ENCODE measurements at regions not wholly inside any gene's neighbourhood (a gene's known extent, or its start where the extent isn't known, plus 50 kb on each side); places are given as distances from the start of the nearest gene placed in this dataset.

DNA sequence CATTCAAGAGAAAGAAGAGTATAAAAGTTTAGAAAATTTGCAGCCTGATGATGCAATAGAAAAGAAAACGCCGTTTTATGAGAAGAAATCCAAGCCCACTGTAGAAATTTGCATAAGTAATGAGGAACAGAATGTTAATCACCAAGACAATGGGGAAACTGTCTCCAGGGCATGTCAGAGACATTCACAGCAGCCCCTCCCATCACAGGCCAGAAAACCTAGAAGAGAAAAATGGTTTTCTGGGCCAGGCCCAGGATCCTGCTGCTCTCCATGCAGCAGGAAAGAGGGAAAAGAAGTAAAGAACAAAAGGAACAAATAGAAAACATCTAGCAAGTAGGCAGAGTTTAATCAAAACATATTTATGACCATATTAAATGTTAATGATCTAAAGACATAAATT, 119.0 kb downstream of the ANKRD50 start:
- no peak for DNase-seq

DNA sequence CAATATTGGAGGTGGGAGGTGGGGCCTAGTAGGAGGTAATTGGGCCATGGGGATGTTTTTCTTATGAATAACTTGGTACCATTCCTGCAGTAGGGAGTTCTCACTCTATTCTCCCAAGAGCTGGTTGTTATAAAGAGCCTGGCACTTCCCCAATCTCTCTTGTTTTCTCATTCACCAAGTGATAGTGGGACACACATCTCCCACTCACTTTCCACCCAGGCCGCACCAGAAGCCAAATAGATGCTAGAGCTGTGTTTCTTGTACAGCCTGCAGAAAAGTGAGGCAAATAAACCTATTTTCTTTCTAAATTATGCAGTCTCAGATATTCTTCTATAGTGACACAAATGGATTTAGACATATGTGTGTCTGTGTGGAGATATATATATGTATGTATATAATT, 117.6 kb downstream of the ANKRD50 start:
- no peak for DNase-seq

DNA sequence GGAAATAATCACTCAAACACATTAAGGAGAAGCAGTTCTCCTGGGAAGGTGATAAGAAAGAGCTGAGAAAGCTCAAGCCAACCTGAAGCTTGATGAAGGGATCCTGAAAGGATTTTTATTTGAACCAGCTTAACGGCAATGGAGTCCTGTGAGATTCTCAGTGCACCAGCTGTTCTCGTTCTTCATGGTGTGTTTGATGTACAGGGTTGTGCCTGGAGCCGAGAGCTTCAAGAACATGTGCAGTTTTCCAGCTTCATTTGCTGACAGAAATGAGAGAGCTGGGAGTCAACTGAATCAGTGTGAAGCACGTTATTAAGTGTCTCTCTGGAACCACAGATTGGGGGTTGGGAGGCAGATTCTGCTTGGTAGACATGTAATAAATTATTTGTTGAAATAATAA, 115.7 kb downstream of the ANKRD50 start:
- DNase-seq, result no peak

DNA sequence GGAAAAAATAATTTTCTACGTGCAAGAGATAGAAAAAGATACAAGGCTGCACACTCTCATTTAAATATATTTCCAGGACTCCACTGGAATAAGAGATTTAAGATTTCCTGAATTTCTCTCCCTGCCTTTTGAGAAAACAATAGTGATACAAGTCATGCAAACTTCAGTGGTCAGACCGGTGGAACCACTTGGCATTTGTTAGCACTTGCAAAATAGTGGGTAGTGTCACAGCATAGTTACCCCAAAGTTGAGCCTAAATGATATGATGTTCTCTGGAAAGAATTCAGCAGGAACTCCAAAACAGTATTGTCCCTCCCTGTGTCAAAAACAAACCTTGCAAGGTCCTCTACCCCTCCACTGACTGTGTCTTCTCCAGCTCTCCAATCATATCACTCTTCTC, 102.3 kb downstream of the ANKRD50 start:
- DNase-seq, result no peak
